Thyroid gland (tissue), 4 donors: ENCODE measurements at regions not wholly inside any gene's neighbourhood (a gene's known extent, or its start where the extent isn't known, plus 50 kb on each side); places are given as distances from the start of the nearest gene placed in this dataset.

Source experiments
- POLR2A ChIP-seq, 2 donors: fragments of 450-650 bp; IDR thresholded peaks; one replicate each; pipeline ENCODE4 v1.6.1; 2017; ENCODE audit warnings: antibody characterized with exemption in 2 of 2, mild to moderate bottlenecking in 2 of 2, moderate library complexity in 1 of 2
- TF ChIP-seq, protein P1 (sequence below), 6 experiments: fragments of 200-600 bp in 3 of 6; fragments of 450-650 bp in 3 of 6; sonication (generic) in 3 of 6; IDR thresholded peaks; one replicate each; pipeline ENCODE4 v1.5.1; 2016 to 2019; ENCODE audit warnings: antibody characterized with exemption in 6 of 6, mild to moderate bottlenecking in 2 of 6, inconsistent platforms in 1 of 6, moderate library complexity in 1 of 6

GRCh38 chr17:70327279-70327678 is 157.9 kb downstream of the KCNJ2 start:
- TF ChIP-seq, protein P1, sequence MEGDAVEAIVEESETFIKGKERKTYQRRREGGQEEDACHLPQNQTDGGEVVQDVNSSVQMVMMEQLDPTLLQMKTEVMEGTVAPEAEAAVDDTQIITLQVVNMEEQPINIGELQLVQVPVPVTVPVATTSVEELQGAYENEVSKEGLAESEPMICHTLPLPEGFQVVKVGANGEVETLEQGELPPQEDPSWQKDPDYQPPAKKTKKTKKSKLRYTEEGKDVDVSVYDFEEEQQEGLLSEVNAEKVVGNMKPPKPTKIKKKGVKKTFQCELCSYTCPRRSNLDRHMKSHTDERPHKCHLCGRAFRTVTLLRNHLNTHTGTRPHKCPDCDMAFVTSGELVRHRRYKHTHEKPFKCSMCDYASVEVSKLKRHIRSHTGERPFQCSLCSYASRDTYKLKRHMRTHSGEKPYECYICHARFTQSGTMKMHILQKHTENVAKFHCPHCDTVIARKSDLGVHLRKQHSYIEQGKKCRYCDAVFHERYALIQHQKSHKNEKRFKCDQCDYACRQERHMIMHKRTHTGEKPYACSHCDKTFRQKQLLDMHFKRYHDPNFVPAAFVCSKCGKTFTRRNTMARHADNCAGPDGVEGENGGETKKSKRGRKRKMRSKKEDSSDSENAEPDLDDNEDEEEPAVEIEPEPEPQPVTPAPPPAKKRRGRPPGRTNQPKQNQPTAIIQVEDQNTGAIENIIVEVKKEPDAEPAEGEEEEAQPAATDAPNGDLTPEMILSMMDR (IDR thresholded peaks at IDR 0.05) = no peak
- no peak for TF ChIP-seq POLR2A (IDR thresholded peaks at IDR 0.05)
